DOHH2 (cell line): ENCODE measurements at regions not wholly inside any gene's neighbourhood (a gene's known extent, or its start where the extent isn't known, plus 50 kb on each side); places are given as distances from the start of the nearest gene placed in this dataset.

Experiments
- H3F3A ChIP-seq: fragments of 200-600 bp; sonication (generic), shearing (Covaris generic); 2 replicates; pipeline ENCODE4 v1.6.0; 2016; ENCODE audit warnings: antibody characterized with exemption, mild to moderate bottlenecking; ENCODE audit not compliant: control insufficient read depth, insufficient read depth
- H3K27ac ChIP-seq: fragments of 200-600 bp; sonication (generic); 2 replicates; pipeline ENCODE4 v1.5.1; 2014; ENCODE audit warnings: low read depth, mild to moderate bottlenecking, low read length, moderate library complexity
- H3K27me3 ChIP-seq: fragments of 200-600 bp; sonication (generic); 2 replicates; pipeline ENCODE4 v1.6.1; 2014; ENCODE audit warnings: mild to moderate bottlenecking, low read length, mixed read lengths; ENCODE audit not compliant: control insufficient read depth
- H3K36me3 ChIP-seq: fragments of 200-600 bp; sonication (generic); 2 replicates; pipeline ENCODE4 v1.6.1; 2014; ENCODE audit warnings: mild to moderate bottlenecking, low read length, moderate library complexity, mixed read lengths; ENCODE audit not compliant: control insufficient read depth
- H3K4me1 ChIP-seq: fragments of 200-600 bp; sonication (generic); 2 replicates; pipeline ENCODE4 v1.6.1; 2014; ENCODE audit warnings: mild to moderate bottlenecking, low read length, mixed read lengths; ENCODE audit not compliant: control insufficient read depth
- H3K4me2 ChIP-seq: fragments of 200-600 bp; sonication (generic); 2 replicates; pipeline ENCODE4 v1.6.0; 2014; ENCODE audit warnings: mild to moderate bottlenecking, low read length, moderate library complexity
- H3K4me3 ChIP-seq: fragments of 200-600 bp; sonication (generic); 2 replicates; pipeline ENCODE4 v1.5.1; 2014; ENCODE audit warnings: mild to moderate bottlenecking, low read length, mixed read lengths
- H3K79me2 ChIP-seq: fragments of 200-600 bp; sonication (generic); 2 replicates; pipeline ENCODE4 v1.6.1; 2014; ENCODE audit warnings: mild to moderate bottlenecking, low read length, mixed read lengths; ENCODE audit not compliant: control insufficient read depth
- H3K9me2 ChIP-seq: fragments of 200-600 bp; sonication (generic); replicated peaks from 2 replicates; pipeline ENCODE4 v1.6.1; 2014; ENCODE audit warnings: mild to moderate bottlenecking, low read length, mixed read lengths; ENCODE audit not compliant: control insufficient read depth
- H3K9me3 ChIP-seq: fragments of 200-600 bp; sonication (generic); 2 replicates; pipeline ENCODE4 v1.6.1; 2014; ENCODE audit warnings: antibody characterized with exemption, low read length, mixed read lengths; ENCODE audit not compliant: control insufficient read depth, insufficient read depth
- H4K20me1 ChIP-seq: fragments of 200-600 bp; sonication (generic); 2 replicates; pipeline ENCODE4 v1.6.0; 2014; ENCODE audit warnings: low read depth, mild to moderate bottlenecking, antibody characterized with exemption, low read length, moderate library complexity; ENCODE audit not compliant: control insufficient read depth, insufficient read depth
- CTCF ChIP-seq: fragments of 200-600 bp; sonication (generic); IDR thresholded peaks from one replicate; pipeline ENCODE4 v1.5.1; 2014; ENCODE audit warnings: antibody characterized with exemption, mild to moderate bottlenecking, low read depth, low read length; ENCODE audit not compliant: poor library complexity, severe bottlenecking
- EZH2phosphoT487 ChIP-seq: fragments of 200-600 bp; sonication (generic); IDR thresholded peaks from 2 replicates; pipeline ENCODE4 v1.6.1; 2017; ENCODE audit warnings: borderline replicate concordance, mild to moderate bottlenecking, antibody characterized with exemption, low read length, moderate library complexity, mixed read lengths

- no peaks in the 10 kb centered on the region for H3K9me3 ChIP-seq
- no peak overlapping the region for H3K4me2 ChIP-seq
- no peaks in the 10 kb centered on the region for H3K36me3 ChIP-seq
- H3K27me3 ChIP-seq, result no peaks in the 10 kb centered on the region
- H3F3A ChIP-seq, result no peaks in the 10 kb centered on the region
- no peak overlapping the region for H3K4me3 ChIP-seq
- no peaks in the 10 kb centered on the region for H3K9me2 ChIP-seq
- no peaks in the 10 kb centered on the region for H3K79me2 ChIP-seq
- H4K20me1 ChIP-seq, result no peaks in the 10 kb centered on the region
- no peaks in the 10 kb centered on the region for H3K4me1 ChIP-seq
- no peak overlapping the region for H3K27ac ChIP-seq
- TF ChIP-seq EZH2phosphoT487 (no peak), CTCF (no peak)
These were observed 171.5 kb upstream of the ADCY1 start for GRCh38 chr7:45402480-45403218.

- Histone ChIP-seq H3F3A (no peaks in the 10 kb centered on the region), H3K9me2 (no peaks in the 10 kb centered on the region), H3K36me3 (no peaks in the 10 kb centered on the region), H3K4me3 (no peak overlapping the region), H3K27me3 (no peaks in the 10 kb centered on the region), H3K4me2 (no peak overlapping the region), H3K27ac (no peak overlapping the region), H3K79me2 (no peaks in the 10 kb centered on the region), H3K9me3 (no peaks in the 10 kb centered on the region), H3K4me1 (no peaks in the 10 kb centered on the region), H4K20me1 (no peaks in the 10 kb centered on the region)
- TF ChIP-seq CTCF (no peak), EZH2phosphoT487 (no peak)
These were observed 169.5 kb upstream of the ADCY1 start for GRCh38 chr7:45404622-45405021.

GRCh38 chr7:45407730-45408408, 166.3 kb upstream of the ADCY1 start:
- Histone ChIP-seq H3K9me2 (no peaks in the 10 kb centered on the region), H3K27ac (no peak overlapping the region), H3K9me3 (no peaks in the 10 kb centered on the region), H3K27me3 (no peaks in the 10 kb centered on the region), H3K4me2 (no peak overlapping the region), H4K20me1 (no peaks in the 10 kb centered on the region), H3K36me3 (no peaks in the 10 kb centered on the region), H3F3A (no peaks in the 10 kb centered on the region), H3K79me2 (no peaks in the 10 kb centered on the region), H3K4me3 (no peak overlapping the region), H3K4me1 (no peaks in the 10 kb centered on the region)
- TF ChIP-seq CTCF (no peak), EZH2phosphoT487 (no peak)
